GM13977 (cell line): ENCODE measurements at regions not wholly inside any gene's neighbourhood (a gene's known extent, or its start where the extent isn't known, plus 50 kb on each side); places are given as distances from the start of the nearest gene placed in this dataset.

Source experiments
- DNase-seq: peaks from one replicate; pipeline ENCODE4 v3.0.0; 2012; ENCODE audit warnings: low spot score
- CTCF ChIP-seq: IDR thresholded peaks from 2 replicates; pipeline ENCODE4 v1.5.1; 2012; ENCODE audit warnings: mild to moderate bottlenecking, control low read depth; ENCODE audit not compliant: insufficient read depth; ENCODE audit errors: extremely low read depth, missing control alignments
- in situ Hi-C: fragments of 300-500 bp; cut with MboI; formaldehyde crosslinking; loops from one replicate; pipeline ENCODE4 v1.12.0; 2022; ENCODE audit warnings: low sequenced_read_pairs, low pct_unique_long_range_greater_than_20kb, mixed read lengths, inconsistent platforms; ENCODE audit not compliant: unreplicated experiment

- in situ Hi-C loops, result no loop called here
- DNase-seq, result no peak
- no peak for TF ChIP-seq CTCF
Observed at GRCh38 chr4:31341601-31342359, 621.6 kb downstream of the PCDH7 start.

- in situ Hi-C loops, result no loop called here
- DNase-seq, result no peak
- no peak for TF ChIP-seq CTCF
Observed at GRCh38 chr4:31343061-31343460, 622.9 kb downstream of the PCDH7 start.

DNA sequence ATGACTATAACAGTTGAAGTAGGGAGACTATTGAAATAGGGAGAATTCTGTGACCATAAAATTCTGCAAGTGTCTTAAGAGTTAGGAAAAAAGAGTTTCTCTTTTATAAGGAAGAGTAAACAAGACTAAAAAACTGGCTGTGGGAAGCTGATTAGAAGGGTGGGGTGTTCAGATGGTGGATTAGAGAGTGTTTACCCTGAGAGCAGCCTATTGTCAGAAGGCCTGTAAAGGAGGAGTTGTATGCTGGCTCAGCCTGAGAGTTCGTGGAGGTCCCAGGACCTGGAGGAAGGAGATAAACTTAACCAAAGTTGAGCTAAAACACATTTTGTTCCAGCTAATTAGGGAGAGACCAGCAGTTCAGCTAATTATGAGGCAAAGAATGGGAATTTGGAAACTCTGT, 629.7 kb downstream of the PCDH7 start:
- TF ChIP-seq CTCF, result no peak
- in situ Hi-C loops, result no loop called here
- no peak for DNase-seq

GRCh38 chr4:31351695-31352094, 631.5 kb downstream of the PCDH7 start:
- no peak for DNase-seq
- in situ Hi-C loops, result no loop called here
- no peak for TF ChIP-seq CTCF

GRCh38 chr4:31356839-31357238, 636.7 kb downstream of the PCDH7 start:
- in situ Hi-C loops, result no loop called here
- no peak for TF ChIP-seq CTCF
- DNase-seq, result no peak

GRCh38 chr4:31360786-31361185, 640.6 kb downstream of the PCDH7 start:
- no peak for TF ChIP-seq CTCF
- in situ Hi-C loops, result no loop called here
- DNase-seq, result no peak
